ENCODE measurements at regions not wholly inside any gene's neighbourhood (a gene's known extent, or its start where the extent isn't known, plus 50 kb on each side); places are given as distances from the start of the nearest gene placed in this dataset.

DNA sequence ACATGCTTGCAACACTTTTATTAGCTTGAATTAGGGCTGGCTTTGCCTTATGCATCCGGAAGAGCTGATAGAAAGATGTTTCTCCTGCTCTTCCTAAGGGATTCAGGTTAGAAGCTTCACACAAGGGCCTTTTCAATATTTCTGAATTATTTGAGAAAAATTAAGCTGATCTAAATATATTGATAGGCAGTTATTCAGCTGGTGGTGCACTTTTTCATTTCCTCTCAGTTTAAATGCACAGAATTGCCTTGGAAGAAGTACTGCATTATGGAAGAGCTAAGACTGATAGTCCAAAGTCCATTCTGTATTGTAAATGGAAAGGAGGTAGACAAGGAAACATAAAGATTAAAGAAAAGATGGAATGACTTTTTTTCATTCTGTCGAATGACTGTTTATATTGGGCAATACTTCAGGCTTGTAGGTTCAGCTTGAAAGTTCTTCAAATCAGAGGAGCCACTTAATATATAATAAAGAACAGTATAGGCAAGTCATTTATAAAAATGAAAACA lies 398.4 kb upstream of the B3GALT2 start:
- H3K27ac ChIP-seq: no peak overlapping the region
- TF ChIP-seq, protein P1, sequence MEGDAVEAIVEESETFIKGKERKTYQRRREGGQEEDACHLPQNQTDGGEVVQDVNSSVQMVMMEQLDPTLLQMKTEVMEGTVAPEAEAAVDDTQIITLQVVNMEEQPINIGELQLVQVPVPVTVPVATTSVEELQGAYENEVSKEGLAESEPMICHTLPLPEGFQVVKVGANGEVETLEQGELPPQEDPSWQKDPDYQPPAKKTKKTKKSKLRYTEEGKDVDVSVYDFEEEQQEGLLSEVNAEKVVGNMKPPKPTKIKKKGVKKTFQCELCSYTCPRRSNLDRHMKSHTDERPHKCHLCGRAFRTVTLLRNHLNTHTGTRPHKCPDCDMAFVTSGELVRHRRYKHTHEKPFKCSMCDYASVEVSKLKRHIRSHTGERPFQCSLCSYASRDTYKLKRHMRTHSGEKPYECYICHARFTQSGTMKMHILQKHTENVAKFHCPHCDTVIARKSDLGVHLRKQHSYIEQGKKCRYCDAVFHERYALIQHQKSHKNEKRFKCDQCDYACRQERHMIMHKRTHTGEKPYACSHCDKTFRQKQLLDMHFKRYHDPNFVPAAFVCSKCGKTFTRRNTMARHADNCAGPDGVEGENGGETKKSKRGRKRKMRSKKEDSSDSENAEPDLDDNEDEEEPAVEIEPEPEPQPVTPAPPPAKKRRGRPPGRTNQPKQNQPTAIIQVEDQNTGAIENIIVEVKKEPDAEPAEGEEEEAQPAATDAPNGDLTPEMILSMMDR (IDR thresholded peaks at IDR 0.05): no peak
- no peak for TF ChIP-seq ZFX (IDR thresholded peaks at IDR 0.05; ENCODE audit: borderline replicate concordance)

DNA sequence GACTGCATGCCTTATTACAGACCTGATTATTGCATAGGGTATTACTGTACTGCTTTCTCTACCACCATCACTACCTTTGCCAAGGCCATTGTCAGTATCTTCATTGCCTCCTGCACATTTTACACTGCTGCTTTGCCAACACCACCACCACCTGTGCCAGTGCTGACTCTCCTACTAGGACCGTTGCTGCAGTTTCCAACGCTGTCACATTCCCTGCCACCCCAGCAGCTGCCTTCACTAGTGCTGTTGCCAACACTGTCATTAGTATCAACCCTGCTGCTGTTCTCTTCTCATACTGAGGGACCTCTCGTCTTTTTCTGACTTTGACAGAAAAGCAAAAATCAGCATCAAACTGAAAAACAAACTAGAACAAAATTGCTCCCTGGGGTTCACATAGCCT lies 394.9 kb upstream of the B3GALT2 start:
- no peak overlapping the region for H3K27ac ChIP-seq
- TF ChIP-seq ZFX (IDR thresholded peaks at IDR 0.05; ENCODE audit: borderline replicate concordance): no peak
- TF ChIP-seq, protein P1 (IDR thresholded peaks at IDR 0.05): no peak

DNA sequence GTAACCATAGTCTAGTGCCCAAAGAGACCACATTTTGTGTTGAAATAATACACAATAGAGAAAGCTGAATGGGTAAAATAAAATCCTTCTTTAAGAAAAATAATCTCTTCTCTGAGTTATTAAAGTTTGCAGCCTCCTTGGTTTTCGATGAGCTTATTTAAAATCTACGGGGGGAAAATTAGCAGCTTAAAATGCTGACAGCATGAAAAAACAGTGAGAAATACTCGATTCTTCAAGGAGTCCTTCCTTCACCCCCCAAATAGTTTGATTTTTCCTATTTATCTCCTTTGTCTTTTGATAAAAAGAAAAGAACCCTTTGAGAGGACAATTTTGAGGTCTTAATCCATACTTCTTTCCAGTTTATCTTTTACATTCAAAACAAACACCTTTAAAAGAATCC lies 394.0 kb upstream of the B3GALT2 start:
- no peak for TF ChIP-seq ZFX (IDR thresholded peaks at IDR 0.05; ENCODE audit: borderline replicate concordance)
- TF ChIP-seq, protein P1 (IDR thresholded peaks at IDR 0.05): no peak
- no peak overlapping the region for H3K27ac ChIP-seq

DNA sequence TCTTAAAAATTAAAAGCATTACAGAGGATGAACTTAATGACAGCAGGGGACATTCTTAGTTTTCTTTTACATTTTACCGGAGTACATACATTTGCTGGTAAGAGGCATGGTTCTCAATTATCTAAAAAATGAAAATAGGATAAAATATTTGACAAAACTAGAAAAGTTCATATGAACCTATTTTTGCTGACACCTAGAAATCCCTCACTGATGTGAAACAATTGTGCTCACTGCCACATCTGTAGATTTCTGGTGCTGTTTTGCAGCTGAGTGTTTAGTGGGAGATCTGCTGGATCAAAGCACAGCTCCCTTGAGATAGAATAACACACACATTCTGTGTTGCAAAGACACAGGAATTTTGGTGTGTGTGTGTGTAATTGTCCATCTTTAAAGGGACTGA lies 392.9 kb upstream of the B3GALT2 start:
- no peak overlapping the region for H3K27ac ChIP-seq
- TF ChIP-seq, protein P1 (IDR thresholded peaks at IDR 0.05): no peak
- TF ChIP-seq ZFX (IDR thresholded peaks at IDR 0.05; ENCODE audit: borderline replicate concordance): no peak

DNA sequence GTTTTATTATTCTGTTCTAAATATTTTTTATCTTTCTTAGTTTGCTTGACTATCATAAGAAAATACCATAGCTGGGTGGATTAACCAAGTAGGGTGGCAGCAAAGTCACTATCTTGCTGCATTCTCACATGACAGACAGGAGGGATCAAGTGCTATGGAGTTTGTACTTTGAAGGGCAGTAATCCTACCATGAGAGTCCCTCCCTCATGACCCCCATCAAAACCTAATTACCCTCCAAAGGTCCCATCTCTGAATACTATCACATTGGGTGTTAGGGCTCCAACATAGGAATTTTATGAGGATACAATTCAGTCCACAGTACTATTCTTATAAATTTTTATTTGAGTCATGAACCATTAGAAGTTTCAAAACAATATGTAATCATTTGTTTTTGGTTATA lies 388.5 kb upstream of the B3GALT2 start:
- no peak overlapping the region for H3K27ac ChIP-seq
- TF ChIP-seq, protein P1 (IDR thresholded peaks at IDR 0.05): no peak
- no peak for TF ChIP-seq ZFX (IDR thresholded peaks at IDR 0.05; ENCODE audit: borderline replicate concordance)

DNA sequence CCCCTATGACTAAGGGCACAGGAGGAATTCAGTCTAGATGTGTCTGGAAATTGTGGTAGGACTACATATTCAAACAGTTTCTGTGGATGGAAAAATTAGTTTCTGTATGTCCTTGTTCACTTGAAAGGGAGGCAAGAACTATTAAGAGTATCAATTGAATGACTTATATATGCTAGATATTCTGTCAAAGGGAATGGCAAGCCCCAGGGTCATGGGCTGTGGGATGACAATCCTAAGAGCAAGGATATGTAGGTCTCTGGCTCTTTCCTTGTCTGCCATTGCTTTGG lies 383.5 kb upstream of the B3GALT2 start:
- no peak overlapping the region for H3K27ac ChIP-seq
- no peak for TF ChIP-seq ZFX (IDR thresholded peaks at IDR 0.05; ENCODE audit: borderline replicate concordance)
- TF ChIP-seq, protein P1 (IDR thresholded peaks at IDR 0.05): no peak

DNA sequence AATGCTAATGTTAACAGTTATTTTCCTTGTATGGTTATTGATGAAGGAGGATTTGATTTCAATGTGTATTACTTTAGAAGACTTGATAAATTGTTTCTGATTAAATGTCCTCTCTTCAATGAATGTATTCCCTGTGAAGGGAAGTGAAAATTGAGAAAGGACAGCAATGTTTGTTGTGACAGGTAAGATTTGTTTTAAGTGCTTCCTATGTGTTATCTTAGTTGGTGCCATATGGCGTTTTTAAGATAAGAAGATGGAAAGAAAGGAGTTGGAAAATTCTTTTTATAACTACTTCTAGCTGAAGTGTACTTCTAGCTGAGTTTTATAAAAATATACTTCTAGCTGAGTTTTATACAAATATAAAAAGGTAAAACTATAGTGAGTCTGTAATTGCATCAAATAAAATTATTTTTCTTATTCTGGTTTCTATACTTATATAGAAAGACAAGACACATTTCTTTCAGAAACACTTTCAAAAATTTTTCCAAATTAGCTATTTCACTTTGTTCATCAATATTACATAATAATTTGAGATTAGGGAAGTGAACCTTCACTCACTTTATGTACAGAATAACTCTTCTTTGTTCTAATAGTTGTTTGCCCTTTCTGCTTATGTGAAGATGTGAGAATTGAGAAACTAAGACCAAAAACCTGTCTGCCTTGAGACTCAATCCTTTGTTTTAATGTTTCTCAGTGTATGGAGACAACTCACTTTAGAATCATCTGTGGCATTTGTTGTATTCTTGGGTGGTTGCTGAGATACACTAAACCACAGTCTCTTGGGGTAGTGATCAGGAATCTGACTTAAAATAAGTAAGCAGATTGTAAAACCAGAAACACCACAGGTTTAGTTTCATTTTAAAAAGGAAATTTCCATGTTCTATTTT lies 382.9 kb upstream of the B3GALT2 start:
- TF ChIP-seq ZFX (IDR thresholded peaks at IDR 0.05; ENCODE audit: borderline replicate concordance): no peak
- TF ChIP-seq, protein P1 (IDR thresholded peaks at IDR 0.05): no peak
- H3K27ac ChIP-seq: no peak overlapping the region

All from 22Rv1 (cell line).